Neural cell (in vitro differentiated cells): ENCODE measurements at regions not wholly inside any gene's neighbourhood (a gene's known extent, or its start where the extent isn't known, plus 50 kb on each side); places are given as distances from the start of the nearest gene placed in this dataset.

Source experiments
- CTCF ChIP-seq: fragments of 450-650 bp; IDR thresholded peaks from 2 replicates; pipeline ENCODE4 v1.5.1; 2014; ENCODE audit warnings: antibody characterized with exemption, mild to moderate bottlenecking, moderate library complexity; ENCODE audit not compliant: poor library complexity, severe bottlenecking
- EP300 ChIP-seq: fragments of 450-650 bp; conservative IDR thresholded peaks from 2 replicates; pipeline ENCODE4 v1.6.1; 2014; ENCODE audit warnings: antibody characterized with exemption, mild to moderate bottlenecking, moderate library complexity; ENCODE audit not compliant: poor library complexity, severe bottlenecking
- POLR2AphosphoS5 ChIP-seq: IDR thresholded peaks from 2 replicates; pipeline ENCODE4 v1.6.1; 2012
- RAD21 ChIP-seq: fragments of 450-650 bp; conservative IDR thresholded peaks from 2 replicates; pipeline ENCODE4 v1.6.1; 2014; ENCODE audit warnings: antibody characterized with exemption, mild to moderate bottlenecking, moderate library complexity
- SMC3 ChIP-seq: fragments of 450-650 bp; conservative IDR thresholded peaks from 2 replicates; pipeline ENCODE4 v1.6.1; 2014; ENCODE audit warnings: antibody characterized with exemption, mild to moderate bottlenecking, moderate library complexity; ENCODE audit not compliant: poor library complexity

GRCh38 chr4:29046781-29047180, 1673.4 kb upstream of the PCDH7 start:
- TF ChIP-seq RAD21 (no peak), CTCF (no peak), POLR2AphosphoS5 (no peak), EP300 (no peak), SMC3 (no peak)
